GM10266 (cell line): ENCODE measurements at regions not wholly inside any gene's neighbourhood (a gene's known extent, or its start where the extent isn't known, plus 50 kb on each side); places are given as distances from the start of the nearest gene placed in this dataset.

Experiments
- DNase-seq: peaks from one replicate; pipeline ENCODE4 v3.0.0; 2012; ENCODE audit errors: extremely low spot score
- TF ChIP-seq, protein P1 (sequence below): IDR thresholded peaks from 2 replicates; pipeline ENCODE4 v1.5.1; 2012; ENCODE audit warnings: mild to moderate bottlenecking, low read depth; ENCODE audit not compliant: control insufficient read depth, insufficient read depth; ENCODE audit errors: missing control alignments

DNA sequence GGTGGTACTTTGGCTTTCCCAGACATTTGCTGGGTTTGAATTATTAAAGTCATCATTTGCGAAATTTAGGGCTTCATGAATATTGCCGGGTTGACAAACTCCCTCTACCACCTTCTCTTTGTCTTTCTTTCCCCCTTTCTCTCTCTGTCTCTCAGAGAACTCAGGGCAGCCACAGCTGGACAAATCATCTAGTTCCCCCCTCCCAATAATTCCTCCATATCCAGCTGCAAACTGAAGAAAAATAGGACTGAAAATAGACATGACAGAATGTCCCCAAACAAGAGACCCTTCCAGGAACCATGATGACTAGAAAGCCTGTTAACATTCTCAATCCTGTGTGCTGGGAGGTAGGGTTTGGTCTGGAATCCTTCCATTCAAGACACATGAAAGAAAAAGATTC is 67.1 kb upstream of the TBX5 start:
- no peak for DNase-seq
- TF ChIP-seq, protein P1, sequence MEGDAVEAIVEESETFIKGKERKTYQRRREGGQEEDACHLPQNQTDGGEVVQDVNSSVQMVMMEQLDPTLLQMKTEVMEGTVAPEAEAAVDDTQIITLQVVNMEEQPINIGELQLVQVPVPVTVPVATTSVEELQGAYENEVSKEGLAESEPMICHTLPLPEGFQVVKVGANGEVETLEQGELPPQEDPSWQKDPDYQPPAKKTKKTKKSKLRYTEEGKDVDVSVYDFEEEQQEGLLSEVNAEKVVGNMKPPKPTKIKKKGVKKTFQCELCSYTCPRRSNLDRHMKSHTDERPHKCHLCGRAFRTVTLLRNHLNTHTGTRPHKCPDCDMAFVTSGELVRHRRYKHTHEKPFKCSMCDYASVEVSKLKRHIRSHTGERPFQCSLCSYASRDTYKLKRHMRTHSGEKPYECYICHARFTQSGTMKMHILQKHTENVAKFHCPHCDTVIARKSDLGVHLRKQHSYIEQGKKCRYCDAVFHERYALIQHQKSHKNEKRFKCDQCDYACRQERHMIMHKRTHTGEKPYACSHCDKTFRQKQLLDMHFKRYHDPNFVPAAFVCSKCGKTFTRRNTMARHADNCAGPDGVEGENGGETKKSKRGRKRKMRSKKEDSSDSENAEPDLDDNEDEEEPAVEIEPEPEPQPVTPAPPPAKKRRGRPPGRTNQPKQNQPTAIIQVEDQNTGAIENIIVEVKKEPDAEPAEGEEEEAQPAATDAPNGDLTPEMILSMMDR: no peak

DNA sequence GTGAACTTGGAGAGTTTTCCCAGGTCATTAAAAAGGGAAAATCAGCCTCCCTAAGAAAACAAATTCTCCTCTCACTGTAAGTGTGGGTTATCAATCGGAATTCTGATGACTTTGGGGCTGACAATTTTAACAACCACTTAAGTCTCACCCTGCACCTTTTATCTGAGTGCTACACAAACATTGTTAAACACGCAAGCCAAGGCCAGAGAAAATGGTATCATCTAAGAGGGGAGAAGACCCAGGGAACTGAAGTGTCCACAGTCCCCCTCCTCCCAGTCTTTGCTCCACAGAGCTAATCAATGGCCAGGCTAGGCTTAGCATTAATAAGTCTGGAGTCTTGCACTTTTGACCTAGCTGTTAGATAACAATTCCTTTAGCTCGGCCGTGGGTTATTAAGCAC is 51.7 kb upstream of the TBX5 start:
- TF ChIP-seq, protein P1: no peak

More for the DNA sequence above, 51.7 kb upstream of the TBX5 start:
- DNase-seq: no peak
